GM12865 (cell line): ENCODE measurements at regions not wholly inside any gene's neighbourhood (a gene's known extent, or its start where the extent isn't known, plus 50 kb on each side); places are given as distances from the start of the nearest gene placed in this dataset.

ENCODE experiments used
- DNase-seq: peaks from one replicate; pipeline ENCODE4 v3.0.0; 2010; ENCODE audit warnings: low read depth
- H3K4me3 ChIP-seq: 2 replicates; pipeline ENCODE4 v1.5.1; 2011; ENCODE audit warnings: mild to moderate bottlenecking, low read depth, low read length, control low read depth
- CTCF ChIP-seq: IDR thresholded peaks from 2 replicates; pipeline ENCODE4 v1.5.1; 2011; ENCODE audit warnings: low read length, control low read depth, low read depth, inconsistent platforms; ENCODE audit not compliant: insufficient read depth; ENCODE audit errors: missing control alignments

- TF ChIP-seq CTCF = no peak
- H3K4me3 ChIP-seq = no peak overlapping the region
- DNase-seq = no peak
These were observed 51.1 kb upstream of the THY1 start for GRCh38 chr11:119473901-119474681.

- no peak for DNase-seq
- H3K4me3 ChIP-seq = no peak overlapping the region
- TF ChIP-seq CTCF = no peak
These were observed 50.3 kb upstream of the THY1 start for GRCh38 chr11:119473226-119473625.

- no peak overlapping the region for H3K4me3 ChIP-seq
- no peak for DNase-seq
- TF ChIP-seq CTCF = no peak
These were observed 49.9 kb upstream of the THY1 start for GRCh38 chr11:119472856-119473222.
